ENCODE measurements at regions not wholly inside any gene's neighbourhood (a gene's known extent, or its start where the extent isn't known, plus 50 kb on each side); places are given as distances from the start of the nearest gene placed in this dataset.

- WGBS, 2 donors (ENCODE audit: low coverage in 1 of 2), result 40 to 76% methylated on average over 1 to 12 of the region's 12 CpGs
- H3K27me3 ChIP-seq, result no peaks in the 10 kb centered on the region
- peaks cover 8 to 75% (median 22%) of the 10 kb centered on the region in 4 donors for H3K4me1 ChIP-seq
- no peak for DNase-seq
- intact Hi-C loops (cut with DNase I; ENCODE audit: low total_unique reads), result no loop called here
- no peaks in the 10 kb centered on the region for H3K9me3 ChIP-seq
- no peak overlapping the region for H3K4me3 ChIP-seq
- in situ Hi-C loops (cut with MboI; ENCODE audit: low pct_ligation_motif_present in 1 of 4, low pct_unique_long_range_greater_than_20kb in 1 of 4, low sequenced_read_pairs in 3 of 4), result no loop called here
- H3K36me3 ChIP-seq, result no peaks in the 10 kb centered on the region
- peak overlapping the region in 1 of 4 donors; percentile 5 for H3K27ac ChIP-seq
- TF ChIP-seq EP300 (IDR thresholded peaks at IDR 0.05; ENCODE audit: low read depth) (no peak), POLR2AphosphoS5 (IDR thresholded peaks at IDR 0.05) (no peak), CTCF (IDR thresholded peaks at IDR 0.05) (no peak), POLR2A (IDR thresholded peaks at IDR 0.05) (no peak)
Observed at GRCh38 chr10:121242741-121243608, 355.3 kb downstream of the FGFR2 start.

DNA sequence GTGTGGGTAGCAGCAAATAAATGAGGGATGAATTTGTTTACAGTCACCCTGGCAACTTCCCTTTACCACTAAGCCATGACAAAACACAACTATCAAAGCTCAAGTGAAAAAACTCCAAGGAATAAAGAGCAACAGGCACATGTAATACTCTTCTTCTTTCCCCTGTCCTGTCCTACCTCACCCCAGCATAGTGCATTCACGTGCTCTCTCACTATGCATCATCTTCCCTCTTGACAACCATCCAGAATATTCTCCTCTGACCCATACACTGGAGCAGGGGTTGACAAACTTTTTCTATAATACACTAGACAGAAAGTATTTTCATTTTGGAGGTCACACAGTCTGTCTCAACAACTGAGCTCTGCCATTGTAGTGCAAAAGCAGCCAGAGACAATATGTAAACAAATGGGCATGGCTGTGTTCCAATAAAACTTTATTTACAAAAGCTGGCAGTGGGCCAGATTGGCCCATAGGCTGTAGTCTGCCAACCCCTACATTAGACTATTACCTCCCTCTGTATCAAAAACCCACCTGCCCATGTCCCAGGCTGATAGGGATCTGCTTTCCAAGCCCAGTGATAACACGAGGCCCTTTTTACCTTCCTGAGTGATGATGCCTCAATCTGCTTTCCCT lies 354.5 kb downstream of the FGFR2 start:
- in situ Hi-C loops (cut with MboI; ENCODE audit: low pct_ligation_motif_present in 1 of 4, low pct_unique_long_range_greater_than_20kb in 1 of 4, low sequenced_read_pairs in 3 of 4), result no loop called here
- Histone ChIP-seq H3K36me3 (no peaks in the 10 kb centered on the region), H3K27ac (peak overlapping the region in 1 of 4 donors; percentile 5), H3K4me1 (peaks cover 8 to 72% (median 22%) of the 10 kb centered on the region in 4 donors), H3K4me3 (no peak overlapping the region), H3K27me3 (no peaks in the 10 kb centered on the region), H3K9me3 (no peaks in the 10 kb centered on the region)
- WGBS, 2 donors (ENCODE audit: low coverage in 1 of 2), result 57 to 67% methylated on average over 1 to 2 of the region's 2 CpGs
- no peak for TF ChIP-seq EP300 (IDR thresholded peaks at IDR 0.05; ENCODE audit: low read depth)
- TF ChIP-seq POLR2A (IDR thresholded peaks at IDR 0.05), result no peak
- TF ChIP-seq CTCF (IDR thresholded peaks at IDR 0.05), result no peak
- no peak for TF ChIP-seq POLR2AphosphoS5 (IDR thresholded peaks at IDR 0.05)
- DNase-seq, result no peak
- intact Hi-C loops (cut with DNase I; ENCODE audit: low total_unique reads), result no loop called here

DNA sequence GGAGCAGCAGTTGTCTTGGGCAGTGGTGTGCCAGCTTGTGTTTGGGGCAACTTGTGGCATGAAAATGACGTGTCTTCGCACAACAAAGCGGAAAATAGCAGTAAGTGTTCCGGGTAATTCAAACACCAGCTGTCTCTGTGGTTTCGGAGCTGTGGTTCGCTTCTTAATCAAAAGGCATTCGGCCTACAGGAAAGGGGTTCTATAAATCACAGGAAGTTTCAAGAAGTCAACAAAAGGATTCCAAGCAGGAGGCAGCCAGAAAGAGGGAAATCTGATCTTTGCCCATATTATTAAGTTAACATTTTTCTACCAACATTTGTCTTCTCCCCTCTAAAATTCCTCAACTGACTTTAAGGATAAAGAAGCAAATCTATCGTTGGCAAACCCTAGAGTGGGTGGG lies 353.4 kb downstream of the FGFR2 start:
- 60 to 73% methylated on average over 8 of the region's 8 CpGs for WGBS, 2 donors (ENCODE audit: low coverage in 1 of 2)

More for the DNA sequence above, 353.4 kb downstream of the FGFR2 start:
- H3K9me3 ChIP-seq, result no peaks in the 10 kb centered on the region
- in situ Hi-C loops (cut with MboI; ENCODE audit: low pct_ligation_motif_present in 1 of 4, low pct_unique_long_range_greater_than_20kb in 1 of 4, low sequenced_read_pairs in 3 of 4) (no loop called here), intact Hi-C loops (cut with DNase I; ENCODE audit: low total_unique reads) (no loop called here)
- H3K27ac ChIP-seq, result peak overlapping the region; percentile 0 to 62 (median 40)
- H3K36me3 ChIP-seq, result no peaks in the 10 kb centered on the region
- no peaks in the 10 kb centered on the region for H3K27me3 ChIP-seq
- H3K4me1 ChIP-seq, result peaks cover 5 to 61% (median 18%) of the 10 kb centered on the region in 4 donors
- no peak for TF ChIP-seq EP300 (IDR thresholded peaks at IDR 0.05; ENCODE audit: low read depth)
- TF ChIP-seq CTCF (IDR thresholded peaks at IDR 0.05), result no peak
- no peak for TF ChIP-seq POLR2AphosphoS5 (IDR thresholded peaks at IDR 0.05)
- no peak for TF ChIP-seq POLR2A (IDR thresholded peaks at IDR 0.05)
- DNase-seq, result no peak
- no peak overlapping the region for H3K4me3 ChIP-seq
